HG03064 (cell line): ENCODE measurements at regions not wholly inside any gene's neighbourhood (a gene's known extent, or its start where the extent isn't known, plus 50 kb on each side); places are given as distances from the start of the nearest gene placed in this dataset.
"Not testable (repeated sequence)": the region's sequence is repeated elsewhere in the genome, so short reads cannot be mapped to it uniquely, and the experiment has no call there.

Experiments
- ATAC-seq: cut with Tn5 transposase; IDR thresholded peaks from one replicate; pipeline ENCODE4 v1.9.1; 2021; ENCODE audit warnings: low read depth; ENCODE audit not compliant: unreplicated experiment

GRCh38 chr12:9342614-9343353, 134.6 kb upstream of the PZP start:
- ATAC-seq, result no peak

GRCh38 chr12:9341260-9341585, 133.0 kb upstream of the PZP start:
- no peak for ATAC-seq

DNA sequence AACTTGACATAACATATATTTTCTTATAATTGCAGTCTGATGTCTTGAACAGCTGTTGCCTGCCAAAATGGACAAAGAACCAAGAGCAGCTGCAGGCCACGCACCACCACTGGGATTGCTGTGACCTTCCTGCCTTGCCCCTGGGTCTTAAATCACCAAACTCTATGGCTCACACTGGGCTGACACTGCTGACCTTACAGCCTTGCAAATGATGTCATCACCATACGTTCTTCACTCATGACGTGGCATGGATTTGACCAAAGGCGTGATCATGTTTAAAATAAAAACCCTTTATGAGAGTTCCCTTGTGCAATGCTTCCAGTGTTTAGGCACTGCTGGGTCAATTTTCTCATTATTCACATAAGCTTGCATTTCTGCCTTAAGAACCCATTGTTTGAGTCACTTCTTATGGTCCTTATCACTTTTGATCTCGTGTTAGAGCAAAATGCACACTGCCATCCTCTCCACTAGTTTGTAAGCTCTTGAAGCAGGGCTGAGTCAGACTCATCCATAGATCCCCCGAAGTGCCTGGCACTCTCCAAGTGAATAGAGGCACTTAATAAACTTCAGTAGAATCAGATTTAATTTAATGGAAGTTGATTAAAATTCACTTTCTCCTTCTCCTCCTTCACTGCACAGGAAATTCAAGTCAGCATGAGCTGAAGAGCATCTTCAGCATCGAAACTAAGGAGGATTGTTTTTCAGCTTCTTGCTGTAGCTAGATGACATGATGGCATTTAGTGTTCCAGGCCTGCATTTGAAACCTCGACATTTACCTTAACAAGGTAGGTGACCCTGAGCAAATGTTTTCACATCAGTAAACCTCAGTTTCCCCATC, 132.4 kb upstream of the PZP start:
- no peak for ATAC-seq

- ATAC-seq, result no peak
Measured at GRCh38 chr12:9337656-9338055, 129.5 kb upstream of the PZP start.

DNA sequence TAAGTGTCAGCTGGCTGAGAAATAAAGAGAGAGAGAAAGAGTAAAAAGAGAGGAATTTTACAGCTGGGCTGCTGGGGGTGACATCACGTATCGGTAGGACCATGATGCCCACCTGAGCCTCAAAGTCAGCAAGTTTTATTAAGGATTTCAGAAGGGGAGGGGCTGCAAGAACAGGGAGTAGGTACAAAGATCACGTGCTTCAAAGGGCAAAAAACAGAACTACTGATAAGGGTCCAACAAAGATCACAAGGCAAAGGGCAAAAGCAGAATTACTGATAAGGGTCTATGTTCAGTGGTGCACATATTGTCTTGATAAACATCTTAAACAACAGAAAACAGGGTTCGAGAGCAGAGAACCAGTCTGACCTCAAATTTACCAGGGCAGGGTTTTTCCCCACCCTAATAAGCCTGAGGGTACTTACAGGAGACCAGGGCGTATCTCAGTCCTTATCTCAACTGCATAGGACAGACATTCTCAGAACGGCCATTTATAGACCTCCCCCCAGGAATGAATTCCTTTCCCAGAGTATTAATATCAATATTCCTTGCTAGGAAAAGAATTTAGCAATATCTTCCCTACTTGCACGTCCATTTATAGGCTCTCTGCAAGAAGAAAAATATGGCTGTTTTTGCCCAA, 128.3 kb upstream of the PZP start:
- not testable (repeated sequence) for ATAC-seq

DNA sequence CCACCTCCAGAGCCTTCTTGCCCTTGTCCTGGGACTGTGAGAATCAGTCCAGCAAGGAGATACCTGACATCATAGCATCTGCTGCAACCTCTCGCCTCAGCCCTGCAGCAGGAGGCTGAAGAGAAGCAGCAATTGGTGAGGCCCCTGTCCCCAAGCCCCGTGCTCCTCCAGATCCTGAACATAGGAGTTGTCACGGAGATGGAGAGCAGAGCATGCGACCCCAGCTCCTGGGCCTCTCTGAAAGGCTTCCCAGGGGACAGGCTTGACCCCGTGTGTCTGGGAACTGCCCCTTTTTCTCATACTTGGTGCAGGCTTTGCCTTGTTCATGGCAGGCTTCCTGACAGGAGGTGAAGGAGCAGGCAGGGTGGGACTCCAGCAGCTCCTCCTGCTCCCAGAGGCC, 127.7 kb upstream of the PZP start:
- no peak for ATAC-seq

DNA sequence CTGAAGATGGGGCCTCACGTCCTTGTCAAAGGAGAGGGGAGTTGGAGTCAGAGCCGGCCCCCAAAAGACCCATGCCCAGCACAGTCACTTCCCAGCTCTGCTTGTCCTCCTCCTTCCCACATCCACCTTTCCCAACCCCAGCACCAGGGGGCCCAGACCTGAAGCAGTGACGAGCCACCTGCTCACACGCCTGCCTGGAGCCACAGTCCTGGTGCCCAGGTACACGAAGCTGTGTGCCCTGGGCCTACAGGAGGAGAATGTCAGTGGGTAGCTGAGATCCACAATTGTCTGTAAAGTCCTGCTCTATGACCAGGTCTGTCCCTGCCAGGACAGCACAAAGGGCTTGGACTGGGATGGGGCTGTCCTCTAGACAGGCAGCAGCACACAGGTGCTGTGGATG, 126.8 kb upstream of the PZP start:
- no peak for ATAC-seq

DNA sequence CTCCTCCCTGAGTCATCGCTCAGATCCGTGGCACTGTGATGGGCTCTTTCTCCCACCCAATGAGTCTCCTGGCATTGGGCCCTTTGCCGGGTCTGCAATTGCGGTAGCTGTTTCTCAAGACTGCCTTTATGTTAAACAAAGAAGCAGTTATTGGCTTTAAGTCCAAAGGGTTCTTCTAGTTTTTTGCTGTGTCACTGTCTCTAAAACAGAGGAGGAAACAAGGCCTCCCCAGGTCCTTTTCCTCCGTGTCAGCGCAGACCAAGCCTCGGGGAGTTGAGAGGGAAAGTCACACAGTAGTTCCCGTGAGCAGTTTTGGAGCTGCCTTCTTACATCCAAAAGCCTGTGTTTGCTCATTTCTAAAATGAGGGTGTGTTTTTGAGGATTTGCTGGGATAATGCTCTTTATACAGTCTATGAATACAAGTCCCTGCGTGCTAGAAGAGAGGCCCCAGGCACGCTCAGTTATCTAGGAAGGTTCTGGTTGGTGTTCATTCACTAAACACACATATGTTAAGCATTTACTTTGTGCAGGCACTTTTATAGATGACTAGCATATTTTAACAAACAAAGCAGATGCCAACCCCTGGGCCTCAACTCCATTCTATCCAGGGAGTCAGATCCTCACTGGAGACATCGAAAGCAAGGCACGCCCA, 126.0 kb upstream of the PZP start:
- no peak for ATAC-seq

DNA sequence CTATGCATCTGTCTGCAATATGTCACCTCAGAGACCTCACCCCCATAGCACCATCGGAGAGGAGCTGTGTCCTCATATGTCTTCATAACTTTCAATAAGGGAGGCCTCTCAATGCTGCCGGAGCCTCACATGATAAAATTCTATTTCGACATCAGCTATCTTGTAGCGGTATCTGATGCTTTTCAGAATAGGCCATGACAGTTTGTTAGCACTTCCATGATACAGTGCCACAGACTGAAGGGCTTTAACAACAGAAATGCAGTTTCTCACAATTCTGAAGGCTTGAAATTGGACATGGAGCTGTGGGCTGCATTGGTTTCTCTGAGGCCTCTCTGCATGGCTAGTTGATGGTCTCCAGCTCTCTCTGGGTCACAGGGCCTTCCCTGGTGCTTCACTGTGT, 125.0 kb upstream of the PZP start:
- ATAC-seq, result no peak

- no peak for ATAC-seq
Measured at GRCh38 chr12:9332564-9332963, 124.4 kb upstream of the PZP start.

- ATAC-seq, result no peak
Measured at GRCh38 chr12:9331218-9331626, 123.0 kb upstream of the PZP start.

GRCh38 chr12:9329019-9329418, 120.8 kb upstream of the PZP start:
- ATAC-seq, result no peak

GRCh38 chr12:9328065-9328464, 119.9 kb upstream of the PZP start:
- ATAC-seq, result no peak

DNA sequence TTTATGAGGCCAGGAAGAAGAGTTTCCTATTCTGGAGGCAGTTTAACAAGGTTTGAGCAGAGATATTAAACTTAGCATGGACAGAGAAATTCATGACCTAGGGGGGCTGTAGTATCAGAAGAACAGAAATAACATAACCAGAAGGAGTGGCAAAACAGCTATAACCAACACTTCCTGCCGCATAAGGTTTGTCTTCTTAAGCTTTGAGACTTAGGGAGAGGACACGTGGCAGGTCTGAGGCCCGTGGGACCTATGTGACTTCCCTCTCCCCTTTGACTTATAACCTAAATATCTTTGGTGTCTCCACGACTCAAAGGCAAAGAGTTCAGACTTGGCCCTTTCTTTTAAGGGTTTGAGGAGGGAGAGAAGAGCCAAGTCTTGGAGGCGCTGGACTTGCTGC, 119.1 kb upstream of the PZP start:
- no peak for ATAC-seq

DNA sequence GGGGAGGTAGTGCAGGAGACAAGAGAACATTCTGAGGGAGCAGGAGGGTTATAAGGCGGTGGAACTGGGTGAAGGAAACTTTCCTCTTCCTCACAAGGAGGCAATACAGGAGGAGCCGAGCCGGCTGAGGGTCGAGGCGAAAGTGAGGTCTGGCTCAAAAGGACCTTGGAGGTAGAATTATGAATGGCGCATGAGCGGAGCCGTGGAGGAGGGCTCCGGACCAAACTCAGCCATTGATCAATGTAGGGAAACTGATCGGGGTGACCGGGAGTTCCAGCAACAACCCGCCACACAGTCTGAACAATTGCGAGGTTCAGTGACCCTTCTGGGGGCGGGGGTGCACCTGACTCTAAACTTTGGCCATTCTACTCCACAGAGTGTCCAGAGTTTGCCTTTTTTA, 118.7 kb upstream of the PZP start:
- not testable (repeated sequence) for ATAC-seq

DNA sequence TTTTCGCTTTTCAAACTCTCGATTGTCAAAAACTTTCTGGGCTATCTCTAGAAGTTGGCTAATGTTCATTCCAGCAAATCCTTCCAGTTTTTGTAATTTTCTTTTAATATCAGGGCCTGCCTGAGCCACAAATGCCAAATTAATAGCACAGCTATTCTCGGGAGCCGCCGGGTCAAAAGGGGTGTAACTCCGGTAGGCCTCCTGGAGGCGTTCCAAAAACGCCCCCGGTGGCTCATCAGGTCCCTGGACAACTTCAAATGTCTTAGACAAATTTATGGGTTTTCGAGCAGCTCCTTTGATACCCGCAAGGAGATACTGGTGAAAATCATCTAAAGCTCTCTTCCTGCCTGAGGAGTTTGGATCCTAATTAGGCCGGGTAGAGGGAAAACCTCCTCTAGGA, 117.9 kb upstream of the PZP start:
- ATAC-seq, result no peak

GRCh38 chr12:9325471-9325870, 117.3 kb upstream of the PZP start:
- ATAC-seq, result no peak

DNA sequence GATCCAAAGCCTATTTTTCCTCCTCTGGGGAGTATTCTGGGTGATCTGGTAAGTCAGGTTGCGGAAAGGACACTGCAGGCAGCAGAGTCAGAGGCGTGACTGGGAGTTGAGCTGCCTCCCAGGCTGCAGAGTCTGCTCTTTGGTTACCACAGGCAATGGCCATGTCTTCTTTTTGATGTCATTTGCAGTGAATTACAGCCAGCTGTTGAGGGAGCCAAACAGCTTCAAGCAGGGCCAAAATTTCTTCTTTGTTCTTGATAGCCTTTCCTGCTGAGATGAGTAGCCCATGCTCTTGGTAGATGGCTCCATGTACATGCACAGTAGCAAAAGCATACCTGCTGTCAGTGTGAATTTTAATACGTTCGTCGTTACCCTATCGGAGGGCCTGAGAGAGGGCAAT, 116.6 kb upstream of the PZP start:
- no peak for ATAC-seq

DNA sequence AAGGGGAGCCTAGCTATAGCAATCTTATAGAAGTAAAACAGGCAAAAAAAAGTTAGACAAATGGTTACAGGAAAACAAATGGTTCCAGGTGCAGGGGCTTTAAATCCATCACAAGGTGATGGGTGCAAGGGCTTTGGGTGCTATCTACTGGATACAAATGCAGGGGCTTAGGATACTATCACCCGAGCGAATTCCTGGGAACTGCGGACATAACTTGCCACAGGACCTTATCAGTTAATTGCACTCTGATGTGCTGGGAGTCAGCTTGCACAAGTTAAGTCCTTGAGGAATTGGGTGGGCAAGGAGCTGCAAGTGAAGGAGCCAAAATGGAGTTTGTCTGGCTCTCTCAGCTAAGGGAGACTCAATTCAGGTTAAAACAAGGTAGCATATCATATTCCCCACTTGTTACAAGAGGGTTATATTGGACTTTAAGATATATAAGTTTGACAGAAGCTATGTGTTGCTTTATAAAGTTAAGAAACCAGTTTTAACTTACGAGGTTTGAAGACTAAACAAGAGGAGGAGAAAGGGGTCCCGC, 115.0 kb upstream of the PZP start:
- ATAC-seq, result no peak

DNA sequence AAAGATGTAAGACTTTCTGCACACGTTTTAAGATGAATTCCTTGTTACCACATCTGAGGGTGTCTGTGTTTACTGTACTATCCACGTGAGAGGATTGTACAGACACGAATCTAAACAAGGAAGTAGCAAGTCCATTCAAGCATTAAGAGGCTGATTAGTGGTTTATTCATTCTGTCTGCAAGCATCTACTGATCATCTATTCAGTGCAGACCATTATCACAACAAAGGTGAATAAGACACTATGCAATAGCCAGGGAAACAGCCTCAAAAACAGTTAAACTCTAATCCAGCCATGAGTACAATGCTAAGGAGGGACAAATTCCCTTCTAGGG, 111.6 kb upstream of the PZP start:
- no peak for ATAC-seq
